ENCODE measurements at regions not wholly inside any gene's neighbourhood (a gene's known extent, or its start where the extent isn't known, plus 50 kb on each side); places are given as distances from the start of the nearest gene placed in this dataset.
"Not testable (repeated sequence)": the region's sequence is repeated elsewhere in the genome, so short reads cannot be mapped to it uniquely, and the experiment has no call there.

- Histone ChIP-seq H3K27ac (peak overlapping the region in 7 of 21 experiments; percentile 2 to 59 (median 51)), H3K4me3 (no peak overlapping the region)
These were observed 183.5 kb upstream of the SDK2 start for GRCh38 chr17:73827627-73828291.

- Histone ChIP-seq H3K27ac (no peak overlapping the region), H3K4me3 (no peak overlapping the region)
These were observed 185.5 kb upstream of the SDK2 start for GRCh38 chr17:73829676-73830280.

GRCh38 chr17:73831699-73832098 lies 187.5 kb upstream of the SDK2 start:
- no peak overlapping the region for H3K27ac ChIP-seq
- no peak overlapping the region for H3K4me3 ChIP-seq

GRCh38 chr17:73833775-73834488 lies 189.7 kb upstream of the SDK2 start:
- Histone ChIP-seq H3K4me3 (no peak overlapping the region), H3K27ac (no peak overlapping the region)

GRCh38 chr17:73834684-73835343 lies 190.6 kb upstream of the SDK2 start:
- Histone ChIP-seq H3K4me3 (no peak overlapping the region), H3K27ac (no peak overlapping the region)

DNA sequence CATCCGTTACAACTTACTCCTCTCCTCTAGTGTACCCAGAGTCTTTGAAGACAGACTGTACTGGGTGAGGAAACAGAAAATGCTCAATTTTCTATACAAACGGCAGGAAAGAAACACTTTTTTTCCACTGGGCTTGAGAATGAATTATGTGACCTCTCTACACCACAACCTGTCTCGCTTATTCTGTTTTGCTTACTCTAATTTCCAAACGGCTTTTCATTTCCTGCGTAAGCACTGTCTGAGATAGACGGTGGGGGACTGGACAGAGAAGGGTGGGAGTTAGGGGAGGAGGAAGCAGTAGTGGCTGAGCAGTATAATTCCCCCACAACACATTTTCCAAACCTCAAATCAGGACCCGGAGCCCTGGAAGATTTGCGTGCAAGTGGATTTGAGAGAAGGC lies 191.4 kb upstream of the SDK2 start:
- H3K27ac ChIP-seq, result no peak overlapping the region
- no peak overlapping the region for H3K4me3 ChIP-seq

DNA sequence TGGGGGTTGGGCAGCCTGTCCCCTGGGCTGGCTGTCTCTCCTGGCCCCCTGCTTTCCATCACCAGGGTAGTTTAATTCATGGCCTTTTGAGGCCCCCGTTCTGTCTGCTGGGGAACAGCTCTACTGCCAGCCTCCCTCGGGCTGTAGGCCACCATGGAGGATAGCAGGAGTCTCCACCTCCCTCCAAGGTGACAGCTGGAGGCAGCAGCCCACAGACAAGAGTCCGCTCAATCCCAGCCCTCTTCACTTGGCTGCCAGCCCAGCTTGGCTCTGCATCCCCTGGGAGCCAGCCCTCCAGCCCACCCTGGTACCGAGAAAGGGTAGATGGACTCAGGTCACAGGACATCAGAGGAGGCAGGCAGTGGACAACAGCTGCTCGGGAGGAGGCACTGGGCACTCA lies 194.6 kb upstream of the SDK2 start:
- Histone ChIP-seq H3K27ac (no peak overlapping the region), H3K4me3 (no peak overlapping the region)

- no peak overlapping the region for H3K4me3 ChIP-seq
- H3K27ac ChIP-seq, result no peak overlapping the region
These were observed 196.6 kb upstream of the SDK2 start for GRCh38 chr17:73840829-73841228.

- no peak overlapping the region for H3K27ac ChIP-seq
- no peak overlapping the region for H3K4me3 ChIP-seq
These were observed 197.3 kb upstream of the SDK2 start for GRCh38 chr17:73841431-73842060.

DNA sequence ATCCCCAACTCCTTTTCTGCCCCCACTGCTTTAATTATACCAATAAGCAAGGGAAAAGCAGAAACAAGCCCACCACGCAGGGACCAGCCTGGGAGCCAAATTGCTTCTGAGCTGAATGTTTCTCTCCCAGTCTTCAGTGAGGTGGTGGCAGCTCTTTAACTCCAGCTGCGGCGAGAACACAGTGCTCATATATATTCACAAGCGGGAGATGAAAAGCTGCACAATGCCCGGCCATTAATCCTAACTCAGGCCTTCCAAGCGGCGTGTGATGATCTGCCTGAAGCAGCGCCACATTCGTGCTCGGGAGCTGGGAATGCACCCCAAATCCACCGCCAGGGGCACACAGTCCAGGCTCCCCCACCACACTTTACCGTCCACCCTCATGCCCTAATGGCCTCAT lies 203.7 kb upstream of the SDK2 start:
- Histone ChIP-seq H3K4me3 (no peak overlapping the region), H3K27ac (no peak overlapping the region)

- no peak overlapping the region for H3K27ac ChIP-seq
- no peak overlapping the region for H3K4me3 ChIP-seq
These were observed 206.2 kb upstream of the SDK2 start for GRCh38 chr17:73850426-73850825.

DNA sequence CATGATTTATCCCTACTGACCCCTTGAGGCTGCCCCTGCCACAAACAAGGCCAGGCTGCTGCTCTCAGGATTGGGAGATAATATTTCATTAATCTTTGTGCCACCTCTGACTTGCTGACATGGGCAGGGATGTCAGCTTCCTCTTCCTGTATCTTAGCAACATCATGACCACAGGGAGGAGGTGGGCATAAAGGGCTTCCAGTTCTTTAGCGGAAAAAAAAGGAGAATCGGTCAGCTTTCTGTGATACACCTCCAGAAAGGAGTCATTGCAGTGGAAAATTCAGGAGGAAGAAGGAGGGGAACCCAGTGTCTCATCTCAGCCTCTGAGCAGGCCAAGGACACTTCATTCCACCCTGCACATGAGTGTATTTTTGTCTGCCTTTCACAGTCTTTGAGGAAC lies 206.8 kb upstream of the SDK2 start:
- no peak overlapping the region for H3K27ac ChIP-seq
- no peak overlapping the region for H3K4me3 ChIP-seq

GRCh38 chr17:73851921-73852320 lies 207.7 kb upstream of the SDK2 start:
- H3K4me3 ChIP-seq, result no peak overlapping the region
- H3K27ac ChIP-seq, result no peak overlapping the region

DNA sequence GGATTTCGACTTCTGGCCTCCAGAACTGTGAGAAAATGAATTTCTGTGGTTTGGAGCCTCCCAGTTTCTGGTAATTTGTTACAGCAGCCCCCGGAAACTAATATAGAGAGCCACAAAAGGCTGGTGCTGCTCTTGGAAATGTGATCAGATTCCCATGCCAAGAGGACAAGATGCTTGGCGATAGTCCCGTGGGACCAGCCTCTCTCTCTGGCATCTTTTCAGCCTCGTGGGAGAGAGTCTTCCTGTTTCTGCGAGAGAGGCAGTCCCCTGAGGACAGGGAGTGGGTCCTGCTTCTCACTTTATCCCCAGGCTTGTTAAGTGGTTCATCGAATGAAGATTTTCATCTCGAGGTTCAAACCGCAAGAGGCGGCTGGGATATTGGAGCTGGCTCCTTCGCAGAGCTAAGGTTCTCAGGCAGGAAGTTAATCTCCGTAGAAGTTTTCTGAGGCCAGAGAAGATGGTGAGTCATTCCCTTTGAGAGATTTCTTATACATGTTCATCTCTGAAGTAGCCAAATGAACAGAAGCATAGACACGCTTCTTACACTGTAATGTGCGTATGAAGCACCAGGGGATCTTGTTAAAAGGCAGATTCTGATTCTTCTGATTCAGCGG lies 211.6 kb upstream of the SDK2 start:
- no peak overlapping the region for H3K4me3 ChIP-seq
- H3K27ac ChIP-seq, result no peak overlapping the region

- no peak overlapping the region for H3K4me3 ChIP-seq
- H3K27ac ChIP-seq, result no peak overlapping the region
These were observed 212.3 kb upstream of the SDK2 start for GRCh38 chr17:73856556-73856955.

- H3K4me3 ChIP-seq, H3K27ac ChIP-seq: not testable (repeated sequence)
These were observed 215.3 kb upstream of the SDK2 start for GRCh38 chr17:73859439-73860008.

DNA sequence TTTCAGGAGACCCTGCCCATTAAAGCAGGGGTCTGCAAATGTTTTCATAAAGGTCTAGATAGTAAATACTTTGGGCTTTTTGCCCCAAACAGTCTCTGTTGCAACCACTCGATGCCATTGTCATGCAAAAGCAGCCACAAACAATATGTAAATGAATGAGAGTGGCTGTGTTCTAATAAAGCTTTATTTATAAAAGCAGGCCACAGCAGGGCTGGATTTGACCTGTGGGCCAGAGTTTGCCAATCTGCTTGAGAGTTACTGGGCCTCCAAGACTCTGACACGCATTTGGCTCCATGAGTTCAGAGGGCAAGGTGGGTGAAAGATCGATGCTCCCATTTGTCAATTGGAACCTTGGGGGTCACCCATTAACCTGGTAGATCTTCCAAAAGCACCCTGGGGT lies 217.3 kb upstream of the SDK2 start:
- Histone ChIP-seq H3K27ac (no peak overlapping the region), H3K4me3 (no peak overlapping the region)

- no peak overlapping the region for H3K27ac ChIP-seq
- no peak overlapping the region for H3K4me3 ChIP-seq
These were observed 219.7 kb upstream of the SDK2 start for GRCh38 chr17:73863761-73864535.

DNA sequence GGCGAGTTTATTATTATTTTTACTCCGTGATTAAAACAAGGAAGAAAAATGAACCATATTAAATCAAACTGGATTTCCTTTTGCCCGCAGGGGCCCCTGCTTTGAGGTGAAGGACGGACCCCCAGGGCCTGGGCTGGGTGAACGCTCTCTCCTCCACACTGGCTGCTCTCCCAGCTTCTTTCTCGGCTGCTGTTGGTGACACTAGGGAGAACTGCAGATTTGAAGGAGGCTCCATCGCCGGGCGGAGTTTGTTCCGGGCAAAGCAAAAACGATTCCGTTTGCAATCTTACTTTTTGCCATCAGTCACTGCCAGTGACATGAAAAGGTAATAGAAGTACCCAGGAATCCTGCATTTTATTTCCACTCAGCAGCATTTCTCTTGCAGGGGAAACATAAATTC lies 221.6 kb upstream of the SDK2 start:
- no peak overlapping the region for H3K27ac ChIP-seq
- H3K4me3 ChIP-seq, result no peak overlapping the region

Measured in skin epidermis (tissue), 12 donors.